ENCODE measurements at regions not wholly inside any gene's neighbourhood (a gene's known extent, or its start where the extent isn't known, plus 50 kb on each side); places are given as distances from the start of the nearest gene placed in this dataset.

DNA sequence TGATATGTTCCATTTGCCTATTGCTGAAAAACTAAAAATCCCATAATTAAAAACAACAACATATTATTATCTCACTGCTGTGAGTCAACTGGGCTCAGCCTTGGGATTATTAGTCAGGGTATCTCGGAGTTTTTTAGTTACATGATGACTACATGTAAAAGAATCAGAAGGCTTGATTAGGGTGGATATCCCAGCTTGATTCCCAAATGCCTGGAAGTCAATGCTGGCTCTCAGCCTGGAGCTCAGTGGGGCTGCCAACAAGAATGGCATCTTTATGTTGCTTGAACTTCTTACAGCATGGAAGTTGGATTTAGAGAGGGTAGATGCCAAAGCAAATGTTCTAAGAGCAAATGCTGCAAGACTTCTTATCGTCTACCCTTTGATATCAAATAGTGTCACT, 278.5 kb downstream of the PLOD2 start:
- Mint-ChIP-seq H3K36me3 (ENCODE audit: low read depth) (no peaks in the 10 kb centered on the region), H3K4me1 (no peaks in the 10 kb centered on the region), H3K4me3 (no peak overlapping the region), H3K27me3 (ENCODE audit: insufficient read depth, low read depth, poor library complexity) (peaks cover 3% of the 10 kb centered on the region), H3K9me3 (no peaks in the 10 kb centered on the region), H3K27ac (no peak overlapping the region)
- Histone ChIP-seq H3K36me3 (ENCODE audit: insufficient read depth) (no peaks in the 10 kb centered on the region), H3K79me2 (replicated peaks; ENCODE audit: insufficient read depth) (no peaks in the 10 kb centered on the region), H3K27ac (ENCODE audit: low read depth) (no peak overlapping the region), H3K4me2 (no peak overlapping the region), H3K4me3 (no peak overlapping the region), H2AFZ (no peak overlapping the region), H4K20me1 (replicated peaks; ENCODE audit: insufficient read depth) (no peaks in the 10 kb centered on the region), H3K4me1 (ENCODE audit: insufficient read depth) (no peaks in the 10 kb centered on the region), H3F3A (replicated peaks; ENCODE audit: low read depth) (no peaks in the 10 kb centered on the region), H3K9me2 (ENCODE audit: insufficient read depth) (no peaks in the 10 kb centered on the region), H3K27me3 (ENCODE audit: insufficient read depth) (no peaks in the 10 kb centered on the region)
- ATAC-seq: no peak
- no peak for DNase-seq (ENCODE audit: low spot score)
- TF ChIP-seq JUNB (IDR thresholded peaks at IDR 0.05; ENCODE audit: unreplicated experiment): no peak
- no peak for TF ChIP-seq STAT1 (IDR thresholded peaks at IDR 0.05; ENCODE audit: unreplicated experiment)
- no peak for TF ChIP-seq EZH2 (IDR thresholded peaks at IDR 0.05; ENCODE audit: low read depth, unreplicated experiment)
- TF ChIP-seq ZNF114 (CRISPR knock-in tag; IDR thresholded peaks at IDR 0.05): no peak
- TF ChIP-seq NANOG (IDR thresholded peaks at IDR 0.05; ENCODE audit: borderline replicate concordance): no peak
- TF ChIP-seq, protein P1, sequence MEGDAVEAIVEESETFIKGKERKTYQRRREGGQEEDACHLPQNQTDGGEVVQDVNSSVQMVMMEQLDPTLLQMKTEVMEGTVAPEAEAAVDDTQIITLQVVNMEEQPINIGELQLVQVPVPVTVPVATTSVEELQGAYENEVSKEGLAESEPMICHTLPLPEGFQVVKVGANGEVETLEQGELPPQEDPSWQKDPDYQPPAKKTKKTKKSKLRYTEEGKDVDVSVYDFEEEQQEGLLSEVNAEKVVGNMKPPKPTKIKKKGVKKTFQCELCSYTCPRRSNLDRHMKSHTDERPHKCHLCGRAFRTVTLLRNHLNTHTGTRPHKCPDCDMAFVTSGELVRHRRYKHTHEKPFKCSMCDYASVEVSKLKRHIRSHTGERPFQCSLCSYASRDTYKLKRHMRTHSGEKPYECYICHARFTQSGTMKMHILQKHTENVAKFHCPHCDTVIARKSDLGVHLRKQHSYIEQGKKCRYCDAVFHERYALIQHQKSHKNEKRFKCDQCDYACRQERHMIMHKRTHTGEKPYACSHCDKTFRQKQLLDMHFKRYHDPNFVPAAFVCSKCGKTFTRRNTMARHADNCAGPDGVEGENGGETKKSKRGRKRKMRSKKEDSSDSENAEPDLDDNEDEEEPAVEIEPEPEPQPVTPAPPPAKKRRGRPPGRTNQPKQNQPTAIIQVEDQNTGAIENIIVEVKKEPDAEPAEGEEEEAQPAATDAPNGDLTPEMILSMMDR (conservative IDR thresholded peaks at IDR 0.05; ENCODE audit: low read depth in 2 of 2): no peak

DNA sequence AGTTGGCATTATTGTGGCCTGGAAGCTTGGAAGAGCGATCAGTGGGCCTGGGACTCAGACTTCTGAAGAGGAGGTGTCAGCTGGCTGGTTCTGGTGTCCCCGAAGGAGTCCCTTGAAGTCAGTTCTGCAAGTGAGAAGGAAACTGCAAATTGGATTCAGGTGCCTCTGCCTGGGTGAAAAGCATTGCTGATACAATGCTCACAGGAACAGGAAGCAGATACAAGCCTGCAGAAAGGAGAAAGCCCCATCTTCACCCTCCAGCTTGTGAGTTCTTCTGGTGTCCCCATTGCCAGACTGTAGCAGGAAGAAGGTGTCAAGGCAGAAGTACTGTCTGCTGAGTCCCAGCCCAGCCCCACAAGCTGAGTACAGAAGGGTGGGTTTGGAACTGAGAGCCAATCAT, 271.3 kb downstream of the PLOD2 start:
- Histone ChIP-seq H3K27me3 (ENCODE audit: insufficient read depth) (no peaks in the 10 kb centered on the region), H3K36me3 (ENCODE audit: insufficient read depth) (no peaks in the 10 kb centered on the region), H4K20me1 (replicated peaks; ENCODE audit: insufficient read depth) (no peaks in the 10 kb centered on the region), H3K27ac (ENCODE audit: low read depth) (no peak overlapping the region), H2AFZ (peak overlapping the region; percentile 74), H3K9me2 (ENCODE audit: insufficient read depth) (no peaks in the 10 kb centered on the region), H3K4me1 (ENCODE audit: insufficient read depth) (no peaks in the 10 kb centered on the region), H3K4me3 (no peak overlapping the region), H3K79me2 (replicated peaks; ENCODE audit: insufficient read depth) (no peaks in the 10 kb centered on the region), H3K4me2 (no peak overlapping the region), H3F3A (replicated peaks; ENCODE audit: low read depth) (no peaks in the 10 kb centered on the region)
- Mint-ChIP-seq H3K9me3 (no peaks in the 10 kb centered on the region), H3K27ac (no peak overlapping the region), H3K36me3 (ENCODE audit: low read depth) (no peaks in the 10 kb centered on the region), H3K27me3 (ENCODE audit: insufficient read depth, low read depth, poor library complexity) (peaks cover 5% of the 10 kb centered on the region), H3K4me3 (no peak overlapping the region), H3K4me1 (peaks cover 4% of the 10 kb centered on the region; the same call in 2 of the 3 replicates)
- no peak for DNase-seq (ENCODE audit: low spot score)
- ATAC-seq: peak; percentile 46; the same call in 2 of the 3 replicates
- no peak for TF ChIP-seq ZNF114 (CRISPR knock-in tag; IDR thresholded peaks at IDR 0.05)
- TF ChIP-seq EZH2phosphoT487 (IDR thresholded peaks at IDR 0.05; ENCODE audit: unreplicated experiment): no peak
- TF ChIP-seq, protein P2, sequence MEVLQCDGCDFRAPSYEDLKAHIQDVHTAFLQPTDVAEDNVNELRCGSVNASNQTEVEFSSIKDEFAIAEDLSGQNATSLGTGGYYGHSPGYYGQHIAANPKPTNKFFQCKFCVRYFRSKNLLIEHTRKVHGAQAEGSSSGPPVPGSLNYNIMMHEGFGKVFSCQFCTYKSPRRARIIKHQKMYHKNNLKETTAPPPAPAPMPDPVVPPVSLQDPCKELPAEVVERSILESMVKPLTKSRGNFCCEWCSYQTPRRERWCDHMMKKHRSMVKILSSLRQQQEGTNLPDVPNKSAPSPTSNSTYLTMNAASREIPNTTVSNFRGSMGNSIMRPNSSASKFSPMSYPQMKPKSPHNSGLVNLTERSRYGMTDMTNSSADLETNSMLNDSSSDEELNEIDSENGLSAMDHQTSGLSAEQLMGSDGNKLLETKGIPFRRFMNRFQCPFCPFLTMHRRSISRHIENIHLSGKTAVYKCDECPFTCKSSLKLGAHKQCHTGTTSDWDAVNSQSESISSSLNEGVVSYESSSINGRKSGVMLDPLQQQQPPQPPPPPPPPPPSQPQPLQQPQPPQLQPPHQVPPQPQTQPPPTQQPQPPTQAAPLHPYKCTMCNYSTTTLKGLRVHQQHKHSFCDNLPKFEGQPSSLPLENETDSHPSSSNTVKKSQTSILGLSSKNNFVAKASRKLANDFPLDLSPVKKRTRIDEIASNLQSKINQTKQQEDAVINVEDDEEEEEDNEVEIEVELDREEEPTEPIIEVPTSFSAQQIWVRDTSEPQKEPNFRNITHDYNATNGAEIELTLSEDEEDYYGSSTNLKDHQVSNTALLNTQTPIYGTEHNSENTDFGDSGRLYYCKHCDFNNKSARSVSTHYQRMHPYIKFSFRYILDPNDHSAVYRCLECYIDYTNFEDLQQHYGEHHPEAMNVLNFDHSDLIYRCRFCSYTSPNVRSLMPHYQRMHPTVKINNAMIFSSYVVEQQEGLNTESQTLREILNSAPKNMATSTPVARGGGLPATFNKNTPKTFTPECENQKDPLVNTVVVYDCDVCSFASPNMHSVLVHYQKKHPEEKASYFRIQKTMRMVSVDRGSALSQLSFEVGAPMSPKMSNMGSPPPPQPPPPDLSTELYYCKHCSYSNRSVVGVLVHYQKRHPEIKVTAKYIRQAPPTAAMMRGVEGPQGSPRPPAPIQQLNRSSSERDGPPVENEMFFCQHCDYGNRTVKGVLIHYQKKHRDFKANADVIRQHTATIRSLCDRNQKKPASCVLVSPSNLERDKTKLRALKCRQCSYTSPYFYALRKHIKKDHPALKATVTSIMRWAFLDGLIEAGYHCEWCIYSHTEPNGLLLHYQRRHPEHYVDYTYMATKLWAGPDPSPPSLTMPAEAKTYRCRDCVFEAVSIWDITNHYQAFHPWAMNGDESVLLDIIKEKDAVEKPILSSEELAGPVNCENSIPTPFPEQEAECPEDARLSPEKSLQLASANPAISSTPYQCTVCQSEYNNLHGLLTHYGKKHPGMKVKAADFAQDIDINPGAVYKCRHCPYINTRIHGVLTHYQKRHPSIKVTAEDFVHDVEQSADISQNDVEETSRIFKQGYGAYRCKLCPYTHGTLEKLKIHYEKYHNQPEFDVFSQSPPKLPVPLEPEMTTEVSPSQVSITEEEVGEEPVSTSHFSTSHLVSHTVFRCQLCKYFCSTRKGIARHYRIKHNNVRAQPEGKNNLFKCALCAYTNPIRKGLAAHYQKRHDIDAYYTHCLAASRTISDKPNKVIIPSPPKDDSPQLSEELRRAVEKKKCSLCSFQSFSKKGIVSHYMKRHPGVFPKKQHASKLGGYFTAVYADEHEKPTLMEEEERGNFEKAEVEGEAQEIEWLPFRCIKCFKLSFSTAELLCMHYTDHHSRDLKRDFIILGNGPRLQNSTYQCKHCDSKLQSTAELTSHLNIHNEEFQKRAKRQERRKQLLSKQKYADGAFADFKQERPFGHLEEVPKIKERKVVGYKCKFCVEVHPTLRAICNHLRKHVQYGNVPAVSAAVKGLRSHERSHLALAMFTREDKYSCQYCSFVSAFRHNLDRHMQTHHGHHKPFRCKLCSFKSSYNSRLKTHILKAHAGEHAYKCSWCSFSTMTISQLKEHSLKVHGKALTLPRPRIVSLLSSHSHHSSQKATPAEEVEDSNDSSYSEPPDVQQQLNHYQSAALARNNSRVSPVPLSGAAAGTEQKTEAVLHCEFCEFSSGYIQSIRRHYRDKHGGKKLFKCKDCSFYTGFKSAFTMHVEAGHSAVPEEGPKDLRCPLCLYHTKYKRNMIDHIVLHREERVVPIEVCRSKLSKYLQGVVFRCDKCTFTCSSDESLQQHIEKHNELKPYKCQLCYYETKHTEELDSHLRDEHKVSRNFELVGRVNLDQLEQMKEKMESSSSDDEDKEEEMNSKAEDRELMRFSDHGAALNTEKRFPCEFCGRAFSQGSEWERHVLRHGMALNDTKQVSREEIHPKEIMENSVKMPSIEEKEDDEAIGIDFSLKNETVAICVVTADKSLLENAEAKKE (CRISPR knock-in tag; IDR thresholded peaks at IDR 0.05): no peak
- TF ChIP-seq STAT1 (IDR thresholded peaks at IDR 0.05; ENCODE audit: unreplicated experiment): no peak
- no peak for TF ChIP-seq JUNB (IDR thresholded peaks at IDR 0.05; ENCODE audit: unreplicated experiment)
- TF ChIP-seq CREB1 (CRISPR knock-in tag; IDR thresholded peaks at IDR 0.05; ENCODE audit: low read depth): no peak
- TF ChIP-seq, protein P3, sequence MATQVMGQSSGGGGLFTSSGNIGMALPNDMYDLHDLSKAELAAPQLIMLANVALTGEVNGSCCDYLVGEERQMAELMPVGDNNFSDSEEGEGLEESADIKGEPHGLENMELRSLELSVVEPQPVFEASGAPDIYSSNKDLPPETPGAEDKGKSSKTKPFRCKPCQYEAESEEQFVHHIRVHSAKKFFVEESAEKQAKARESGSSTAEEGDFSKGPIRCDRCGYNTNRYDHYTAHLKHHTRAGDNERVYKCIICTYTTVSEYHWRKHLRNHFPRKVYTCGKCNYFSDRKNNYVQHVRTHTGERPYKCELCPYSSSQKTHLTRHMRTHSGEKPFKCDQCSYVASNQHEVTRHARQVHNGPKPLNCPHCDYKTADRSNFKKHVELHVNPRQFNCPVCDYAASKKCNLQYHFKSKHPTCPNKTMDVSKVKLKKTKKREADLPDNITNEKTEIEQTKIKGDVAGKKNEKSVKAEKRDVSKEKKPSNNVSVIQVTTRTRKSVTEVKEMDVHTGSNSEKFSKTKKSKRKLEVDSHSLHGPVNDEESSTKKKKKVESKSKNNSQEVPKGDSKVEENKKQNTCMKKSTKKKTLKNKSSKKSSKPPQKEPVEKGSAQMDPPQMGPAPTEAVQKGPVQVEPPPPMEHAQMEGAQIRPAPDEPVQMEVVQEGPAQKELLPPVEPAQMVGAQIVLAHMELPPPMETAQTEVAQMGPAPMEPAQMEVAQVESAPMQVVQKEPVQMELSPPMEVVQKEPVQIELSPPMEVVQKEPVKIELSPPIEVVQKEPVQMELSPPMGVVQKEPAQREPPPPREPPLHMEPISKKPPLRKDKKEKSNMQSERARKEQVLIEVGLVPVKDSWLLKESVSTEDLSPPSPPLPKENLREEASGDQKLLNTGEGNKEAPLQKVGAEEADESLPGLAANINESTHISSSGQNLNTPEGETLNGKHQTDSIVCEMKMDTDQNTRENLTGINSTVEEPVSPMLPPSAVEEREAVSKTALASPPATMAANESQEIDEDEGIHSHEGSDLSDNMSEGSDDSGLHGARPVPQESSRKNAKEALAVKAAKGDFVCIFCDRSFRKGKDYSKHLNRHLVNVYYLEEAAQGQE (IDR thresholded peaks at IDR 0.05; ENCODE audit: unreplicated experiment): no peak
- TF ChIP-seq NANOG (IDR thresholded peaks at IDR 0.05; ENCODE audit: borderline replicate concordance): no peak
- TF ChIP-seq ZNF331 (CRISPR knock-in tag; IDR thresholded peaks at IDR 0.05; ENCODE audit: low read depth): no peak
- TF ChIP-seq EZH2 (IDR thresholded peaks at IDR 0.05; ENCODE audit: low read depth, unreplicated experiment): no peak
